BJ (cell line): ENCODE measurements at regions not wholly inside any gene's neighbourhood (a gene's known extent, or its start where the extent isn't known, plus 50 kb on each side); places are given as distances from the start of the nearest gene placed in this dataset.
"Not testable (repeated sequence)": the region's sequence is repeated elsewhere in the genome, so short reads cannot be mapped to it uniquely, and the experiment has no call there.

Experiments
- CTCF ChIA-PET: fragments of 350-600 bp; formaldehyde crosslinking; extraction: SDS; loops from one replicate; lab custom pipeline; 2021; ENCODE audit warnings: antibody characterized with exemption, inconsistent platforms; lab: Yijun Ruan, JAX
- POLR2A ChIA-PET: fragments of 300-600 bp; sonication (Branson Sonifier 250); formaldehyde crosslinking; extraction: SDS; loops from one replicate; lab custom pipeline; 2021; ENCODE audit warnings: antibody characterized with exemption; lab: Charles Lee
- DNase-seq: peaks from one replicate; pipeline ENCODE4 v3.0.0-alpha.2; 2011; ENCODE audit warnings: low read depth
- H3K27me3 ChIP-seq: 2 replicates; pipeline ENCODE4 v1.6.0; 2011; ENCODE audit warnings: low read length; ENCODE audit not compliant: control insufficient read depth, insufficient read depth
- H3K36me3 ChIP-seq: 2 replicates; pipeline ENCODE4 v1.5.1; 2011; ENCODE audit warnings: low read length; ENCODE audit not compliant: control insufficient read depth, insufficient read depth
- H3K4me3 ChIP-seq: 2 replicates; pipeline ENCODE4 v1.5.1; 2011; ENCODE audit warnings: low read depth, mild to moderate bottlenecking, control low read depth, low read length
- TF ChIP-seq, protein P1 (sequence below): IDR thresholded peaks from 2 replicates; pipeline ENCODE4 v1.5.1; 2011; ENCODE audit warnings: low read depth, mild to moderate bottlenecking, control low read depth, inconsistent platforms, low read length, moderate library complexity; ENCODE audit not compliant: insufficient read depth

DNA sequence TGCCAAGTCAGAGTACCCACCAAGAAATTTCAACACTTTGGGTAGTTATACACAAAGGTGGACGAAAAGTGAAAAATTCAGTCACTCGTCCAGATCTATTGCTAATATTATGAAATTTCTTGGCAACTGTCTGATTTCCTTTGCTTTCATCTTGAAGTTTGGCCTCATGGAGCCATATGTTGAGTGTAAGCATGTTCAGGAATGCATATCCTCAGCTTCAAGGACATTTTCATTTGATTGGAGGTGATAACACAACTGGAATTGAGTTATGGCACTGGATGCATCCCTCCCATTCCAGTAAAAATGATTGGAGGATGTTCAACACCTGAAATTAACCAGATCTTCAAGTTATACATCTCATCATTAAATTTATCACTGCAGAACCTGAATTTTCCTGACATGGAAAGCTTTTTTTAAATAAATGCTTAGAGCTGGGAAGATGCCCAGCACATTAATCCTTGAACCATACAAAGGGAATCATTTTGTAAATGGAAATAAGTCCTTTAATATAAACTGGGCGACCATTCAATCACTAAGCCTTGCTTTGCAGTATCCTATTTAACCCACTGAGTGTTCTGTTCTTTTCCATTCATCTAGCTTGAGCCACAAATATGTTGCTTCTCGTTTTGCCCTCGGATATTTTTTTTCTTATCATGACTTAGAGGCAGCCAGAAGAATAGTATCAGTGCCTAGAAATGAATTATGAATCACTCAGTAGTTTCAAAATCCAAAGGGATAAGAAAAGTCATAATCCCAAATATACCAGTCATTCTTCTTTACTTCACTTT is 273.7 kb upstream of the PIK3R1 start:
- H3K36me3 ChIP-seq: no peaks in the 10 kb centered on the region
- H3K27me3 ChIP-seq: no peaks in the 10 kb centered on the region
- ChIA-PET CTCF (no interaction called here), POLR2A (no interaction called here)
- no peak for DNase-seq
- TF ChIP-seq, protein P1, sequence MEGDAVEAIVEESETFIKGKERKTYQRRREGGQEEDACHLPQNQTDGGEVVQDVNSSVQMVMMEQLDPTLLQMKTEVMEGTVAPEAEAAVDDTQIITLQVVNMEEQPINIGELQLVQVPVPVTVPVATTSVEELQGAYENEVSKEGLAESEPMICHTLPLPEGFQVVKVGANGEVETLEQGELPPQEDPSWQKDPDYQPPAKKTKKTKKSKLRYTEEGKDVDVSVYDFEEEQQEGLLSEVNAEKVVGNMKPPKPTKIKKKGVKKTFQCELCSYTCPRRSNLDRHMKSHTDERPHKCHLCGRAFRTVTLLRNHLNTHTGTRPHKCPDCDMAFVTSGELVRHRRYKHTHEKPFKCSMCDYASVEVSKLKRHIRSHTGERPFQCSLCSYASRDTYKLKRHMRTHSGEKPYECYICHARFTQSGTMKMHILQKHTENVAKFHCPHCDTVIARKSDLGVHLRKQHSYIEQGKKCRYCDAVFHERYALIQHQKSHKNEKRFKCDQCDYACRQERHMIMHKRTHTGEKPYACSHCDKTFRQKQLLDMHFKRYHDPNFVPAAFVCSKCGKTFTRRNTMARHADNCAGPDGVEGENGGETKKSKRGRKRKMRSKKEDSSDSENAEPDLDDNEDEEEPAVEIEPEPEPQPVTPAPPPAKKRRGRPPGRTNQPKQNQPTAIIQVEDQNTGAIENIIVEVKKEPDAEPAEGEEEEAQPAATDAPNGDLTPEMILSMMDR: no peak
- no peak overlapping the region for H3K4me3 ChIP-seq

DNA sequence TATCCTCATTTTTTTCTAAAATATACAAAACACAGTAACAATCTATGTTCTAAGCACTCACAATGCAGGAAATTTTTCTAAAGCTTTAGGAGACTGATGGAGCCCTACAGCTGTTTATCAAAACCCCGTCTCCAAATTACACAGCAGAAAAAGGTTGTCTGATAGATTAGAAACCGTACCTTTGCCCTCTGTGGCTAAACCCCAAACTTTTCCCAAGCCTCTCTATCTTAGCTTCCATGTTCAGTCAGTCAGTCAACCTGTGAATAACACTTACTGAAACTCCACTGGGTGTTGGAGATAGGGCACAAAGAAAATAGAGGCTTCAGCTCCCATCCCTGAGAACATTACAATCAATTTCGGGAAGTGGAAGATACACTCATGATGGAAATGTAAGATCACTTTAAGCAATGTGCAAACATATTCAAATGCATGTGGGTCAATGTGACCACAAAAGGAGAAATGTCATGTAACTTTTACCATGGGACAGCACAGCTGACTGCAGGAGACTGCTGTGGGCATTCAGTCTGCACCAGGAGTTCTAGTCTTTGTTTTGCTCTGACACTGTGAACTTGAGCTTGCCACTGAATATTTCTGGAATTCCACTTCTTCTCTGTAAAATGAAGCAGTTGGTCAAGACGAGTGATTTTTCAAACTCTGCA is 279.5 kb upstream of the PIK3R1 start:
- DNase-seq: no peak
- TF ChIP-seq, protein P1: no peak
- no peaks in the 10 kb centered on the region for H3K36me3 ChIP-seq
- ChIA-PET POLR2A (no interaction called here), CTCF (interaction anchor here (0.6 to 1.4 kb wide), 3 partner anchors 13 to 49 kb away, joined by 3 read pairs; no protein-coding TSS in a partner anchor)
- no peaks in the 10 kb centered on the region for H3K27me3 ChIP-seq
- H3K4me3 ChIP-seq: no peak overlapping the region

DNA sequence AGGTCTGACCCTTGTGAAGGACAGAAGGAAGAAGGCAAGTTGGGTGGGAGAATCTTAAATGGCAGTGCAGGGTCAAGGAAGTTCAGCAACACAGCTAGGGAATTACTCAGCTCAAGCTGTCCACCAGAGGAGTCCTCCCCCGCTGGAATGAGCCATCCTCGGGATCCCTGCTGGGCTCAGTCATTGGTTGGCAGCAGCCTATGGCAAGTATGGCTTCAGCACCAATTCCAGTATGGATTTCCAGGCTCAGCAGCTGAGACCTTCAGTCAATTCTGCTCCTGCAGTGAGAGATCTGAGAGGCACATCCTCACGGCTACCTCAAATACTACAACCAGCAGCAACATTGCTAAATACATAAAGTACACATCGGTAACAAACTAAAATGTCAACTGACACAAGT is 280.6 kb upstream of the PIK3R1 start:
- CTCF ChIA-PET: interaction anchor here (1.4 kb wide), 1 partner anchor 689 kb away, joined by 3 read pairs; no protein-coding TSS in a partner anchor
- DNase-seq: no peak
- Histone ChIP-seq H3K36me3 (no peaks in the 10 kb centered on the region), H3K4me3 (no peak overlapping the region), H3K27me3 (no peaks in the 10 kb centered on the region)
- POLR2A ChIA-PET: interaction anchor here (0.6 kb wide), 1 partner anchor 35 kb away, joined by 3 read pairs; no protein-coding TSS in a partner anchor
- TF ChIP-seq, protein P1: no peak

DNA sequence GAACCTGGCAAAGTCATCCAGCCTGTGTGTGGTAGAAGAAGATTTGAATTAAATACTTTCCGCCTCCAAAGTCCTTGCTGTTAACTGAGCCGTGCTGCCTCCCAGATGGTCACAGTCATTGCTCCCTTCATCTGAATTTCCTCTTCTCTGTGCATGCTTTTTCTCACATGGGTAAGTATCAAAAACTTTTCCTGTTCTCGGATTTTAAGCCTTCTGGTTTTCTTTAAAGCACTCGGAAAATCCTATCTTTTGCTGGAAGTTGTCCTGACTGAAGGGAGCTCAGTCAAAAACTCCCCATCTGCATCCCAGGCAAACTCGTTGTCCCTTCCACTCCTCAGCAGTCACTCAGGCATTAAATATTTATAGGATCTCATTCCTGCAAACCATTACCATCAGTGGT is 290.0 kb upstream of the PIK3R1 start:
- ChIA-PET POLR2A (no interaction called here), CTCF (no interaction called here)
- Histone ChIP-seq H3K4me3 (no peak overlapping the region), H3K36me3 (no peaks in the 10 kb centered on the region), H3K27me3 (no peaks in the 10 kb centered on the region)
- no peak for DNase-seq
- TF ChIP-seq, protein P1: no peak

DNA sequence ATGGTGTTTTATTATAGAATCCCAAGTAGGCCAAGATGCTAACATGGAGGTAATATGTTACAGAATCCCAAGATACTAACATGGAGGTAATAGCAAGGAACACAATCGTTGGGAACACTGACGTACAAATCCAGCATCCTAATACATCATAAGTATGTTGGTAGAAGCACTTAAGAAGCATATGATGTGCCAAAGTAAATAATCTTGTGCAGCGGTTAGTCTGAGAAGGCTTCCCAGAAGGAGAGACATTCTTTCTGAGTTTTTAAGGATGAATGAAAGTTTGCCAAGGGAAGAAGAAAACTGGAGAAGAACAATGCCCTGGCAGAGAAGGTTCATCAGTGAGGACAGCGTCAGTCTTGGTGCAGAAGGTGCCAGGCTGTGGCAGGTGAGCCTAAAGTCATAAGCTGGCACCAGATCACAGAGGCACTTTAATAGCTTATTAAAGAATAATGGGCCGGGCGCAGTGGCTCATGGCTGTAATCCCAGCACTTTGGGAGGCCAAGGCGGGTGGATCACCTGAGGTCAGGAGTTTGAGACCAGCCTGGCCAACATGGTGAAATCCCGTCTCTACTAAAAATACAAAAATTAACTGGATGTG is 294.5 kb upstream of the PIK3R1 start:
- TF ChIP-seq, protein P1: no peak
- no peak overlapping the region for H3K4me3 ChIP-seq
- no peak for DNase-seq
- ChIA-PET CTCF (no interaction called here), POLR2A (no interaction called here)
- no peaks in the 10 kb centered on the region for H3K27me3 ChIP-seq
- H3K36me3 ChIP-seq: no peaks in the 10 kb centered on the region

DNA sequence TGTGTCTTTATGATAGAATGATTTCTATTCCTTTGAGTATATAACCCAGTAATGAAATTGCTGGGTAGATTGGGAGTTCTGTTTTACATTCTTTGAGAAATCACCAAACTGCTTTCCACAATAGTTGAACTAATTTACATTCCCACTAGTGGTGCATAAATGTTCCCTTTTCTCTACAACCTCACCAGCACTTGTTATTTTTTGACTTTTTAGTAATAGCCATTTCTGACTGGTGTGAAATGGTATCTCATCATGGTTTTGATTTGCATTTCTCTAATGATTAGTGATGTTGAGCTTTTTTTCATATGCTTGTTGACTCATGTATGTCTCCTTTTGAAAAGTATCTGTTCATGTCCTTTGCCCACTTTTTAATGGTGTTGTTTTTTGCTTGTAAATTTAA is 296.0 kb upstream of the PIK3R1 start:
- DNase-seq, H3K4me3 ChIP-seq, H3K27me3 ChIP-seq, POLR2A ChIA-PET, H3K36me3 ChIP-seq, CTCF ChIA-PET: not testable (repeated sequence)
